Hypothalamus (tissue), 51 donors: ENCODE measurements at regions not wholly inside any gene's neighbourhood (a gene's known extent, or its start where the extent isn't known, plus 50 kb on each side); places are given as distances from the start of the nearest gene placed in this dataset.
"Not testable (repeated sequence)": the region's sequence is repeated elsewhere in the genome, so short reads cannot be mapped to it uniquely, and the experiment has no call there.

Experiments used
- DNase-seq, 51 donors: peaks; one replicate each; lab custom pipeline; 2025; lab: John Stamatoyannopoulos, UW

- DNase-seq, result no peak
These were observed 157.1 kb upstream of the GRK3 start for GRCh38 chr22:25407226-25407858.

GRCh38 chr22:25407859-25408229, 156.6 kb upstream of the GRK3 start:
- no peak for DNase-seq

- no peak for DNase-seq
These were observed 155.2 kb upstream of the GRK3 start for GRCh38 chr22:25409240-25409639.

- DNase-seq, result no peak
These were observed 153.6 kb upstream of the GRK3 start for GRCh38 chr22:25410849-25411248.

GRCh38 chr22:25413620-25414019, 150.9 kb upstream of the GRK3 start:
- no peak for DNase-seq

GRCh38 chr22:25415731-25416130, 148.7 kb upstream of the GRK3 start:
- not testable (repeated sequence) for DNase-seq

- not testable (repeated sequence) for DNase-seq
These were observed 146.6 kb upstream of the GRK3 start for GRCh38 chr22:25417826-25418225.

- DNase-seq, result peak in 6 of 51 donors; percentile 9 to 28 (median 19)
These were observed 145.0 kb upstream of the GRK3 start for GRCh38 chr22:25419247-25420113.

GRCh38 chr22:25420114-25420441, 144.4 kb upstream of the GRK3 start:
- not testable (repeated sequence) for DNase-seq

- no peak for DNase-seq
These were observed 144.0 kb upstream of the GRK3 start for GRCh38 chr22:25420471-25420924.

GRCh38 chr22:25420925-25421904, 143.3 kb upstream of the GRK3 start:
- DNase-seq, result peak in 3 of 51 donors; percentile 9 to 14 (median 10)

GRCh38 chr22:25426530-25427308, 137.8 kb upstream of the GRK3 start:
- DNase-seq, result not testable (repeated sequence)

- DNase-seq, result not testable (repeated sequence)
These were observed 132.7 kb upstream of the GRK3 start for GRCh38 chr22:25431637-25432342.

- DNase-seq, result not testable (repeated sequence)
These were observed 131.0 kb upstream of the GRK3 start for GRCh38 chr22:25433381-25433970.

- DNase-seq, result peak in 2 of 51 donors; percentile 6 to 11
These were observed 126.9 kb upstream of the GRK3 start for GRCh38 chr22:25437414-25438160.

- DNase-seq, result peak in 6 of 51 donors; percentile 2 to 24 (median 14)
These were observed 117.3 kb upstream of the GRK3 start for GRCh38 chr22:25447067-25447685.

GRCh38 chr22:25447686-25448434, 116.6 kb upstream of the GRK3 start:
- peak; percentile 41 to 99 (median 81) for DNase-seq
